RWPE1 (cell line): ENCODE measurements at regions not wholly inside any gene's neighbourhood (a gene's known extent, or its start where the extent isn't known, plus 50 kb on each side); places are given as distances from the start of the nearest gene placed in this dataset.
"Not testable (repeated sequence)": the region's sequence is repeated elsewhere in the genome, so short reads cannot be mapped to it uniquely, and the experiment has no call there.

Source experiments
- CTCF ChIA-PET: fragments of 350-600 bp; sonication (Branson Sonifier 250); formaldehyde crosslinking; extraction: SDS; loops from one replicate; lab custom pipeline; 2021; lab: Yijun Ruan, JAX
- POLR2A ChIA-PET: fragments of 400-600 bp; formaldehyde crosslinking; extraction: SDS; loops from one replicate; lab custom pipeline; 2020; ENCODE audit warnings: antibody characterized with exemption; ENCODE audit not compliant: low non-redundant PET; lab: Yijun Ruan, JAX
- DNase-seq: peaks from one replicate; pipeline ENCODE4 v3.0.0; 2012; ENCODE audit warnings: low spot score
- H3K27ac ChIP-seq: fragments of 450-650 bp; 2 replicates; pipeline ENCODE4 v1.5.1; 2017
- CTCF ChIP-seq: fragments of 450-650 bp; conservative IDR thresholded peaks from 2 replicates; pipeline ENCODE4 v1.5.1; 2017; ENCODE audit warnings: low read depth, mild to moderate bottlenecking

- CTCF ChIA-PET: interaction anchor here (0.5 to 0.6 kb wide), 2 partner anchors 832 to 919 kb away, joined by 3 to 5 read pairs; no protein-coding TSS in a partner anchor
- TF ChIP-seq CTCF: no peak
- DNase-seq: no peak
- POLR2A ChIA-PET: no interaction called here
- H3K27ac ChIP-seq: no peak overlapping the region
Measured at GRCh38 chr5:100023536-100023935, 511.6 kb upstream of the FAM174A start.

- no peak for TF ChIP-seq CTCF
- POLR2A ChIA-PET: no interaction called here
- CTCF ChIA-PET: interaction anchor here (1.2 kb wide), 1 partner anchor 43 kb away, joined by 3 read pairs; no protein-coding TSS in a partner anchor
Measured at GRCh38 chr5:100017520-100018262, 517.5 kb upstream of the FAM174A start.

GRCh38 chr5:100013305-100013704, 521.9 kb upstream of the FAM174A start:
- DNase-seq, POLR2A ChIA-PET, H3K27ac ChIP-seq: not testable (repeated sequence)
- CTCF ChIA-PET: interaction anchor here (0.9 kb wide), 1 partner anchor 14 kb away, joined by 4 read pairs; no protein-coding TSS in a partner anchor

More at GRCh38 chr5:100017520-100018262, 517.5 kb upstream of the FAM174A start:
- no peak overlapping the region for H3K27ac ChIP-seq
- DNase-seq: no peak

- CTCF ChIA-PET: interaction anchor here (0.6 to 0.7 kb wide), 2 partner anchors 374 to 750 kb away, joined by 4 to 5 read pairs; no protein-coding TSS in a partner anchor
- DNase-seq, POLR2A ChIA-PET, H3K27ac ChIP-seq: not testable (repeated sequence)
Measured at GRCh38 chr5:100011160-100011559, 524.0 kb upstream of the FAM174A start.

- no peak overlapping the region for H3K27ac ChIP-seq
- no peak for TF ChIP-seq CTCF
- CTCF ChIA-PET: no interaction called here
- POLR2A ChIA-PET: no interaction called here
- peak; percentile 26 for DNase-seq
Measured at GRCh38 chr5:100004969-100005368, 530.2 kb upstream of the FAM174A start.

GRCh38 chr5:99998319-99998718, 536.9 kb upstream of the FAM174A start:
- TF ChIP-seq CTCF: no peak
- CTCF ChIA-PET: interaction anchor here (0.6 kb wide), 1 partner anchor 1202 kb away, joined by 3 read pairs; no protein-coding TSS in a partner anchor
- no peak overlapping the region for H3K27ac ChIP-seq
- POLR2A ChIA-PET: no interaction called here
- DNase-seq: no peak

GRCh38 chr5:99995407-99995806, 539.8 kb upstream of the FAM174A start:
- no peak overlapping the region for H3K27ac ChIP-seq
- no peak for TF ChIP-seq CTCF
- no peak for DNase-seq
- POLR2A ChIA-PET: no interaction called here
- CTCF ChIA-PET: no interaction called here
